ENCODE measurements at regions not wholly inside any gene's neighbourhood (a gene's known extent, or its start where the extent isn't known, plus 50 kb on each side); places are given as distances from the start of the nearest gene placed in this dataset.

- DNase-seq = no peak
Observed at GRCh38 chr15:38182900-38183299, 69.7 kb upstream of the SPRED1 start.

DNA sequence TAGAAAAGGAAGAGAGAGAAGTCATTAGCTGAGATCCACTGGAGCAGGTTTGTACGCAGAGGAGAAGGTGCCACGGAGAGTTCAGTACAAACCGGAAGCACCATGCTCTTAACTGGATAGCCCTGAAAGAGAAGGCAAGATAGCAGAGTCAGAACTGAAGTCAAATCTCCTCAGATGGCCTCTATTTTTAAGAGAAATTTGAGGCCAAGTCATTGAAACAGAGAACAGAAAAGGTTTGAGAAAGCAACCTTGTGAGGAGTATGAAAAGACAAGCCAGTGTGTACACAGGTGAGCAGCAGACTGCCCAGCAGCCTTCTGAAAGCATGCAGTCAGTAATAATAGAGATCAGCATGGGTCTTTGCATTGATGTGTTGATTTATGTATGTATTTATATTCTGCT lies 66.1 kb upstream of the SPRED1 start:
- DNase-seq = no peak

DNA sequence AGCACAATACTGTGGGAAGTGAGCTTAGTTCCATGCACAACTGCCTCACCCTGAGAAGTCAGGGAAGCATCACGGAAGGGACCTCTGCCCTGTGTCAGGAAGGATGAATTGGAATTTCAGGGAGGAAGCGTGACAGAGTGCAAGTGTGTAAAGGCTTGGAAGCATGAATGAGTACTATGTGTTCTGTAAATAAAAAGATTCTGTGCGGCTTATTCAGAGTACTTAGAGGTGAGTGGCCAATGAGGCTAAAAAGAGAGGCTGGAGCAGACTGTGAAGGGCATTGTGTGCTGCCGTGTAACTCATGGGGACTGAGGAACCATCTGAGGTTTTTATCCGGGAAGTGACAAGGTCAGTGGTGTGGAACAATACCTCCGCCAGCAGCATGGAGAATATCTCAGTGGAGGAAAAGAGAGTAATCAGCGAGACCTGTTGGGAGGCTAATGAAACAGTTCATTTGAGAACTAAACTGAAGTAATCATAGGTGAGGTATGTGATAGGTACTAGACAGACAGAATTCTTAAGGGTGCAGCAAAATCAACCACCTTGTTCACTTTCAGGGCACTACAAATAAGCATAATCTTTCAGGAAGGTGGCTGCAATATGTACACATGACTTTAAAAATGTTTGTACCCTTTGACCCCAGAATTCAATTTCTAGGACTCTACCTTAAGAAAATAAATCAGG lies 64.9 kb upstream of the SPRED1 start:
- no peak for DNase-seq

GRCh38 chr15:38189671-38190295 lies 62.9 kb upstream of the SPRED1 start:
- no peak for DNase-seq

DNA sequence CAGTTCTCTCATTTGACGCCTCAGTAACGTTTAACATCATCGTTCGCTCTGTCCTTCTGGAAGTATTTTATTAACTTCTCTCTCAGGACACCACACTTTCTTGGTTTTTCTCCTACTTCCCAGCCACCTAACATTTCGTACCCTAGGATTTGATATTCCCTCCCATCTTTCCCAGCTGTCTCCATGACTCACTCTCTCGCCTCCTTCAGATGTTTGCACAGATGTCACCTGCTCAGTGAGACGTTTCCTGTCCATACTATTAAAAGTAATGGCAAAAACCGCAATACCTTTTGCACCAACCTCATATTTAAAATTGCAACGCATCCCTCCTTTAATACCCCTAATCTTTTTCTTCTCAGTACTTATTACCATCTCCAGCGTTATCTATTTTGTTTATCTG lies 62.1 kb upstream of the SPRED1 start:
- DNase-seq = no peak

- DNase-seq = no peak
Observed at GRCh38 chr15:38192496-38192895, 60.1 kb upstream of the SPRED1 start.

DNA sequence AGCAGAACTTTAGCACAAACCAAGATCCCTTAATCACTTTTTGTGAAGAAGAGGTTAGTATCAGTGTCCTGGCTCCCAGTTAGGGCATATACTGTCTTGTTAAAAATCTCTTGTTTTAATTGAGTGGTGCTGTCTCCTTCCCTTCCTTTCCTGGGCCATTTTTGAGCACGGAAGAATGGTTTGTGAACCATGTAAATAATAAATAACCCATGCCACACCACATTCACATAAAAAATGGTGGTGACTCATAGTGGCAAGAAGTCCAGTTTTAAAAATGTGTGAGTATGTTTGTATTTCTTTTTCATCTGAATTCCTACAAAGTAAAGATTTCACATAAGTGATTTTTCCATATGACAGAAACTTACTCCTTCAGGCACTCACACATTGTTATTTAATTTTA lies 59.1 kb upstream of the SPRED1 start:
- no peak for DNase-seq

- DNase-seq = no peak
Observed at GRCh38 chr15:38195191-38195901, 57.3 kb upstream of the SPRED1 start.

- DNase-seq = no peak
Observed at GRCh38 chr15:38196076-38196475, 56.6 kb upstream of the SPRED1 start.

DNA sequence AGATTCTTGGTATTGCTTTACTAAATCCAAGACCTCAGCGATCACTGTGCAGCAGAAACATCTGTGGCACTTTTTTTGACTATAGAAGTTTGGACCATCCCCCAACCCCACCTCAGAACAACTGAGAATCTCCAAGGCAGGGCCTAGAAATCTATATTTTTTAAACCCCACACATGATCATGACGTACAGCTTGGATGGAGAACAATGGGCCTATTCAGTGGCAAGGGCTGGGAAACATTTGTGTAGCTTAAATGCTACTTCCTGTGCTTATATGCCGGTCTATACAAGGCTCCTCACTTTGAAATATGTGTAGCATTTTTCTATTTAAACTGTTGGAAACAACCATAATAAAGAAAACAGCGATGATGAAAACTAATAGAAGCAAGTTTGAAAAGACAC lies 55.1 kb upstream of the SPRED1 start:
- no peak for DNase-seq

GRCh38 chr15:38201714-38202113 lies 50.9 kb upstream of the SPRED1 start:
- no peak for DNase-seq

DNA sequence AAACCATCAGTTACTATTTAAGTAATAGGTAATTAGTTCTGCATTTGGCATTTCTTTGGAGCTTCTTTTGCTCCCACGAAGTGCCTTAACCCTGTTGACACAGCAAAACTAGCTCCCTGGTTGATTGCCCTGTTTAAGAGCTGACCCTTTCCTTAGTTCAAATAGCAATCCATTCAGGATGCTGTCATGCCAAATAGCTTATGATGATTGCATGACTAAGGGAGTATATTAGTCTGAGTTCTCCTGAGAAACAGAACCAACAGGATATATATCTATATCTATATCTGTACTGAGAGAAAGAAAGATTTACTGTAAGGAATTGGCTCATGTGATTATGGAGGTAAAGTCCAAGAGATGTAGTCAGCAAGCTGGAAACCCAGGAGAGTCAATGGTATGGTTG lies 50.3 kb upstream of the SPRED1 start:
- DNase-seq = no peak
